ENCODE measurements at regions not wholly inside any gene's neighbourhood (a gene's known extent, or its start where the extent isn't known, plus 50 kb on each side); places are given as distances from the start of the nearest gene placed in this dataset.

GRCh38 chr20:23203951-23204730, 118.0 kb upstream of the CD93 start:
- DNase-seq (ENCODE audit: low read depth) = peak; percentile 71
- no peak overlapping the region for H3K4me3 ChIP-seq (ENCODE audit: low read depth, low read length)
- no peak for TF ChIP-seq CTCF (IDR thresholded peaks at IDR 0.05; ENCODE audit: control insufficient read depth, extremely low read depth, insufficient read depth)

DNA sequence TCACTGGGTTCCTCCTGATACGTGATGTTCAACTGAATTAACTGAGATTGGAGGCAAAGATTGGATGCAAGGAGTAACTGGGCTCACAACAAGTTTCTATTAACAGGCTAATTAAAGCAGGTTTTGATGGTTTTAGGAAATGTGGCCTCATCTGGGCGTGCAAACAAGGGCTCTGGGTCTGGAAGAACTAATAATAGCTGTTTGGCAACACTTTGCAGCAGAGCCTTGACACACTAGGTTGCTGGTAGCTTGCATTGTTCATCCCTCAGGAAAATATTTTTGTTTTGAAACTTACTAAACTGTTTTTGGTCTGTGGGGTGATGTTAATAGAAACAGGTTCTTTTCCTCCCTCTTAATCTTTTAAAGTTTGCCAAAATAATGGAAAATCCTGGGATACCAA, 117.2 kb upstream of the CD93 start:
- no peak for TF ChIP-seq CTCF (IDR thresholded peaks at IDR 0.05; ENCODE audit: control insufficient read depth, extremely low read depth, insufficient read depth)
- H3K4me3 ChIP-seq (ENCODE audit: low read depth, low read length) = no peak overlapping the region
- DNase-seq (ENCODE audit: low read depth) = no peak

GRCh38 chr20:23201658-23202057, 115.5 kb upstream of the CD93 start:
- TF ChIP-seq CTCF (IDR thresholded peaks at IDR 0.05; ENCODE audit: control insufficient read depth, extremely low read depth, insufficient read depth) = no peak
- no peak overlapping the region for H3K4me3 ChIP-seq (ENCODE audit: low read depth, low read length)
- no peak for DNase-seq (ENCODE audit: low read depth)

- no peak overlapping the region for H3K4me3 ChIP-seq (ENCODE audit: low read depth, low read length)
- TF ChIP-seq CTCF (IDR thresholded peaks at IDR 0.05; ENCODE audit: control insufficient read depth, extremely low read depth, insufficient read depth) = peak; percentile 51
- no peak for DNase-seq (ENCODE audit: low read depth)
These were observed 114.8 kb upstream of the CD93 start for GRCh38 chr20:23200914-23201313.

GRCh38 chr20:23200413-23200812, 114.3 kb upstream of the CD93 start:
- no peak for DNase-seq (ENCODE audit: low read depth)
- no peak overlapping the region for H3K4me3 ChIP-seq (ENCODE audit: low read depth, low read length)
- no peak for TF ChIP-seq CTCF (IDR thresholded peaks at IDR 0.05; ENCODE audit: control insufficient read depth, extremely low read depth, insufficient read depth)

- H3K4me3 ChIP-seq (ENCODE audit: low read depth, low read length) = no peak overlapping the region
- no peak for TF ChIP-seq CTCF (IDR thresholded peaks at IDR 0.05; ENCODE audit: control insufficient read depth, extremely low read depth, insufficient read depth)
- DNase-seq (ENCODE audit: low read depth) = no peak
These were observed 113.2 kb upstream of the CD93 start for GRCh38 chr20:23199356-23199755.

DNA sequence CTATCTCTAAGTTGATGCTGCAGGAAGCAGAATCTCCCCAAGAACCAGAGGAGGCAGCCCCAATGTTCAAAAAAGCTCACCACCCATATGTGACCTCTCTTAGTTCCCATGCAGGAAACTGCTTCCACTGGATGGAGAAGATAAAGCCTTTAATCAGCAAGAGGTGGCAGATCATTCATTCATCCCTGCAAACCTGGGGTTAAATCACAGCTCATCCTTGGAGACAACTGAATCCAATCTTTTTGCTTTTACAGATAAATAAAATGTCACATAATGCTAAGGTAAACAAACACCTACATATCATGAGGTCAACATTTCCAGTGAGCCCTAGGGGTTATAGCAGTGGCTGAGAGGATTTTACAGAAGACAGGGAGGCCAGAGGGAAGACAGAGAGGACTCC, 112.7 kb upstream of the CD93 start:
- DNase-seq (ENCODE audit: low read depth) = no peak
- TF ChIP-seq CTCF (IDR thresholded peaks at IDR 0.05; ENCODE audit: control insufficient read depth, extremely low read depth, insufficient read depth) = no peak
- H3K4me3 ChIP-seq (ENCODE audit: low read depth, low read length) = no peak overlapping the region

Data from LNCaP clone FGC (cell line).